Epidermal melanocyte (primary cell): ENCODE measurements at regions not wholly inside any gene's neighbourhood (a gene's known extent, or its start where the extent isn't known, plus 50 kb on each side); places are given as distances from the start of the nearest gene placed in this dataset.

Experiments
- DNase-seq: peaks from one replicate; pipeline ENCODE4 v3.0.0; 2011; ENCODE audit warnings: low spot score; ENCODE audit not compliant: insufficient read length

GRCh38 chr13:107348925-107349324, 781.0 kb upstream of the ARGLU1 start:
- no peak for DNase-seq

- DNase-seq: no peak
Observed at GRCh38 chr13:107348471-107348870, 780.5 kb upstream of the ARGLU1 start.

GRCh38 chr13:107347641-107348369, 779.9 kb upstream of the ARGLU1 start:
- no peak for DNase-seq

- DNase-seq: no peak
Observed at GRCh38 chr13:107342747-107343146, 774.8 kb upstream of the ARGLU1 start.

GRCh38 chr13:107339209-107339608, 771.3 kb upstream of the ARGLU1 start:
- DNase-seq: no peak

- DNase-seq: no peak
Observed at GRCh38 chr13:107332188-107332587, 764.3 kb upstream of the ARGLU1 start.

- no peak for DNase-seq
Observed at GRCh38 chr13:107331359-107331758, 763.4 kb upstream of the ARGLU1 start.

GRCh38 chr13:107330484-107330883, 762.5 kb upstream of the ARGLU1 start:
- no peak for DNase-seq

- DNase-seq: no peak
Observed at GRCh38 chr13:107329991-107330390, 762.1 kb upstream of the ARGLU1 start.

GRCh38 chr13:107324416-107325204, 756.7 kb upstream of the ARGLU1 start:
- DNase-seq: no peak

GRCh38 chr13:107322228-107322627, 754.3 kb upstream of the ARGLU1 start:
- DNase-seq: no peak

- DNase-seq: no peak
Observed at GRCh38 chr13:107305178-107305577, 737.2 kb upstream of the ARGLU1 start.

GRCh38 chr13:107301724-107302374, 733.9 kb upstream of the ARGLU1 start:
- no peak for DNase-seq

GRCh38 chr13:107299717-107300116, 731.8 kb upstream of the ARGLU1 start:
- no peak for DNase-seq

- DNase-seq: no peak
Observed at GRCh38 chr13:107296804-107297203, 728.9 kb upstream of the ARGLU1 start.

- no peak for DNase-seq
Observed at GRCh38 chr13:107295416-107296140, 727.6 kb upstream of the ARGLU1 start.

GRCh38 chr13:107293924-107294323, 726.0 kb upstream of the ARGLU1 start:
- no peak for DNase-seq

- no peak for DNase-seq
Observed at GRCh38 chr13:107291875-107292274, 723.9 kb upstream of the ARGLU1 start.

GRCh38 chr13:107289540-107289939, 721.6 kb upstream of the ARGLU1 start:
- DNase-seq: no peak

- no peak for DNase-seq
Observed at GRCh38 chr13:107284173-107284572, 716.2 kb upstream of the ARGLU1 start.

GRCh38 chr13:107277911-107278310, 710.0 kb upstream of the ARGLU1 start:
- DNase-seq: no peak

GRCh38 chr13:107276936-107277335, 709.0 kb upstream of the ARGLU1 start:
- DNase-seq: no peak
